GM12874 (cell line): ENCODE measurements at regions not wholly inside any gene's neighbourhood (a gene's known extent, or its start where the extent isn't known, plus 50 kb on each side); places are given as distances from the start of the nearest gene placed in this dataset.

Source experiments
- CTCF ChIP-seq: IDR thresholded peaks from 2 replicates; pipeline ENCODE4 v1.5.1; 2011; ENCODE audit warnings: low read depth, mild to moderate bottlenecking, control low read depth, low read length, moderate library complexity; ENCODE audit not compliant: insufficient read depth

GRCh38 chr2:105176429-105176828, 65.1 kb upstream of the GPR45 start:
- TF ChIP-seq CTCF: no peak

- TF ChIP-seq CTCF: no peak
Observed at GRCh38 chr2:105177008-105177407, 64.5 kb upstream of the GPR45 start.

- TF ChIP-seq CTCF: no peak
Observed at GRCh38 chr2:105177536-105178254, 63.8 kb upstream of the GPR45 start.

GRCh38 chr2:105179469-105180372, 61.8 kb upstream of the GPR45 start:
- peak; percentile 32; the same call in 1 of the 2 replicates for TF ChIP-seq CTCF

- no peak for TF ChIP-seq CTCF
Observed at GRCh38 chr2:105180491-105180972, 61.0 kb upstream of the GPR45 start.

- TF ChIP-seq CTCF: no peak
Observed at GRCh38 chr2:105181282-105181681, 60.3 kb upstream of the GPR45 start.

GRCh38 chr2:105183555-105184323, 57.8 kb upstream of the GPR45 start:
- no peak for TF ChIP-seq CTCF
